A549 (cell line): ENCODE measurements at regions not wholly inside any gene's neighbourhood (a gene's known extent, or its start where the extent isn't known, plus 50 kb on each side); places are given as distances from the start of the nearest gene placed in this dataset.

Source experiments
- ATAC-seq, 2 experiments: fragments of 200-7000 bp in 1 of 2; fragments of >200 bp in 1 of 2; cut with Nextera tagmentation in 1 of 2; cut with Tn5 transposase in 1 of 2; 3 replicates each; pipeline versions ENCODE4 v1.8.0 to v1.9.1; 2018 to 2020; ENCODE audit warnings: mild to moderate bottlenecking in 1 of 2, moderate library complexity in 1 of 2
- CTCF ChIA-PET: fragments of 300-600 bp; sonication (Branson Sonifier 250); formaldehyde crosslinking; extraction: SDS; loops from one replicate; lab custom pipeline; 2021; ENCODE audit warnings: antibody characterized with exemption, inconsistent platforms; lab: Yijun Ruan, JAX
- POLR2A ChIA-PET: fragments of 350-600 bp; formaldehyde crosslinking; extraction: SDS; loops from one replicate; lab custom pipeline; 2021; ENCODE audit warnings: antibody characterized with exemption, inconsistent platforms; lab: Yijun Ruan, JAX
- DNase-seq, 2 experiments: peaks; one replicate each; pipeline versions ENCODE4 v3.0.0 to v3.0.0-alpha.2; 2011 to 2016; ENCODE audit warnings: low read depth in 1 of 2, low spot score in 1 of 2
- FAIRE-seq: peaks from 2 replicates; lab custom pipeline; 2011; peaks lifted over from hg19 to GRCh38; lab: Jason Lieb, UNC
- H3K27ac ChIP-seq, 2 experiments: fragments of >200 bp; sonication (Bioruptor Twin); formaldehyde crosslinking; 3 replicates each; pipeline ENCODE4 v1.5.1; 2016 to 2017
- H3K4me1 ChIP-seq: fragments of >200 bp; sonication (Bioruptor Twin); formaldehyde crosslinking; 3 replicates; pipeline ENCODE4 v1.6.1; 2016
- H3K4me2 ChIP-seq: fragments of >200 bp; sonication (Bioruptor Twin); formaldehyde crosslinking; 3 replicates; pipeline ENCODE4 v1.6.1; 2016
- H3K4me3 ChIP-seq: fragments of >200 bp; sonication (Bioruptor Twin); formaldehyde crosslinking; 3 replicates; pipeline ENCODE4 v1.5.1; 2016
- H3K9me3 ChIP-seq: fragments of >200 bp; sonication (Bioruptor Twin); formaldehyde crosslinking; 3 replicates; pipeline ENCODE4 v1.6.1; 2016
- ATOH8 ChIP-seq: fragments of 250-450 bp; sonication (Bioruptor Pico); IDR thresholded peaks from 2 replicates; pipeline ENCODE4 v1.5.0; 2020; ENCODE audit warnings: low read depth, mild to moderate bottlenecking, moderate library complexity
- BHLHE40 ChIP-seq: IDR thresholded peaks from 2 replicates; pipeline ENCODE4 v1.6.1; 2012; ENCODE audit warnings: low read depth, low read length, inconsistent platforms
- CEBPB ChIP-seq, 2 experiments: fragments of >200 bp in 1 of 2; sonication (Bioruptor Twin) in 1 of 2; formaldehyde crosslinking in 1 of 2; IDR thresholded peaks; 2 replicates each; pipeline ENCODE4 v1.6.1; 2012 to 2016
- CHD2 ChIP-seq: fragments of 150-350 bp; IDR thresholded peaks from 2 replicates; pipeline ENCODE4 v1.6.1; 2014; ENCODE audit warnings: low read length; ENCODE audit not compliant: partially characterized antibody
- EHMT2 ChIP-seq: fragments of 200-600 bp; sonication (generic); IDR thresholded peaks from 2 replicates; pipeline ENCODE4 v1.6.1; 2016; ENCODE audit warnings: antibody characterized with exemption, low read depth, mild to moderate bottlenecking, moderate library complexity
- ELK1 ChIP-seq: fragments of 150-350 bp; IDR thresholded peaks from 2 replicates; pipeline ENCODE4 v1.6.1; 2014; ENCODE audit warnings: low read depth, mild to moderate bottlenecking, low read length
- EP300 ChIP-seq, 2 experiments: fragments of >200 bp; sonication (Bioruptor Twin); formaldehyde crosslinking; IDR thresholded peaks; 2 replicates in 1 of 2; 3 replicates in 1 of 2; pipeline ENCODE4 v1.6.1; 2016 to 2017
- ESRRA ChIP-seq: fragments of 150-350 bp; IDR thresholded peaks from 2 replicates; pipeline ENCODE4 v1.6.1; 2014; ENCODE audit warnings: mild to moderate bottlenecking, low read length, borderline replicate concordance
- FOXS1 ChIP-seq: fragments of 250-450 bp; sonication (Bioruptor Pico); IDR thresholded peaks from 2 replicates; pipeline ENCODE4 v1.5.0; 2020; ENCODE audit warnings: mild to moderate bottlenecking, moderate library complexity
- GATA3 ChIP-seq: IDR thresholded peaks from 2 replicates; pipeline ENCODE4 v1.6.1; 2012; ENCODE audit warnings: borderline replicate concordance
- HEYL ChIP-seq: fragments of 250-450 bp; sonication (Bioruptor Pico); IDR thresholded peaks from 2 replicates; pipeline ENCODE4 v1.8.0; 2021; ENCODE audit warnings: mild to moderate bottlenecking, moderate library complexity
- HMGXB4 ChIP-seq: fragments of 250-450 bp; sonication (Bioruptor Pico); IDR thresholded peaks from 2 replicates; pipeline ENCODE4 v1.5.0; 2021; ENCODE audit warnings: mild to moderate bottlenecking, moderate library complexity, borderline replicate concordance
- HOXB13 ChIP-seq: fragments of 250-450 bp; sonication (Bioruptor Pico); IDR thresholded peaks from 2 replicates; pipeline ENCODE4 v1.5.0; 2020; ENCODE audit warnings: low read depth, mild to moderate bottlenecking, moderate library complexity
- HOXB5 ChIP-seq: fragments of 250-450 bp; sonication (Bioruptor Pico); IDR thresholded peaks from 2 replicates; pipeline ENCODE4 v1.5.0; 2020; ENCODE audit warnings: mild to moderate bottlenecking, moderate library complexity
- JUNB ChIP-seq: fragments of >200 bp; sonication (Bioruptor Twin); formaldehyde crosslinking; IDR thresholded peaks from 2 replicates; pipeline ENCODE4 v1.6.1; 2016
- KDM1A ChIP-seq: fragments of 200-600 bp; sonication (generic); IDR thresholded peaks from 2 replicates; pipeline ENCODE4 v1.6.1; 2016; ENCODE audit warnings: low read depth, mild to moderate bottlenecking
- KDM5A ChIP-seq: fragments of 200-600 bp; sonication (generic); IDR thresholded peaks from 2 replicates; pipeline ENCODE4 v1.6.1; 2016; ENCODE audit warnings: antibody characterized with exemption, mild to moderate bottlenecking
- MAFK ChIP-seq: fragments of 450-650 bp; IDR thresholded peaks from 2 replicates; pipeline ENCODE4 v1.6.1; 2014; ENCODE audit not compliant: partially characterized antibody
- MAX ChIP-seq: IDR thresholded peaks from 2 replicates; pipeline ENCODE4 v1.6.1; 2012
- MAZ ChIP-seq: fragments of 150-350 bp; IDR thresholded peaks from 2 replicates; pipeline ENCODE4 v1.6.1; 2014; ENCODE audit warnings: antibody characterized with exemption, low read depth, low read length, borderline replicate concordance
- NR3C1 ChIP-seq: fragments of >200 bp; sonication (Bioruptor Twin); formaldehyde crosslinking; IDR thresholded peaks from 3 replicates; pipeline ENCODE4 v1.6.1; 2017
- PHF8 ChIP-seq: fragments of 200-600 bp; sonication (generic); IDR thresholded peaks from 2 replicates; pipeline ENCODE4 v1.6.1; 2016; ENCODE audit warnings: low read depth, mild to moderate bottlenecking, antibody characterized with exemption, moderate library complexity, borderline replicate concordance
- POLR2AphosphoS2 ChIP-seq: conservative IDR thresholded peaks from 2 replicates; pipeline ENCODE4 v1.6.1; 2012; ENCODE audit warnings: low read length, improper control_type of control experiment, inconsistent platforms
- RCOR1 ChIP-seq: fragments of 150-350 bp; IDR thresholded peaks from 2 replicates; pipeline ENCODE4 v1.6.1; 2014; ENCODE audit warnings: antibody characterized with exemption, low read length, low read depth
- REST ChIP-seq: fragments of 200-600 bp; sonication (generic); IDR thresholded peaks from 2 replicates; pipeline ENCODE4 v1.6.1; 2016; ENCODE audit warnings: antibody characterized with exemption, mild to moderate bottlenecking, moderate library complexity
- ZSCAN20 ChIP-seq: fragments of 250-450 bp; sonication (Bioruptor Pico); IDR thresholded peaks from 2 replicates; pipeline ENCODE4 v1.8.0; 2022; ENCODE audit warnings: mild to moderate bottlenecking, moderate library complexity
- WGBS: methylation state at CpG from one replicate; pipeline ENCODE4 v1.1.6; 2017; ENCODE audit errors: missing lambda C conversion rate; 5-methylcytosine and 5-hydroxymethylcytosine counted together

- FAIRE-seq (no peak), ATAC-seq (no peak), DNase-seq (no peak)
- Histone ChIP-seq H3K4me3 (no peak overlapping the region), H3K4me2 (no peak overlapping the region), H3K4me1 (no peaks in the 10 kb centered on the region), H3K9me3 (no peaks in the 10 kb centered on the region), H3K27ac (no peak overlapping the region)
- 8% methylated on average over 2 of the region's 2 CpGs for WGBS
- ChIA-PET POLR2A (no interaction called here), CTCF (no interaction called here)
- no peak for TF ChIP-seq KDM1A
- no peak for TF ChIP-seq POLR2AphosphoS2
- no peak for TF ChIP-seq ELK1
- no peak for TF ChIP-seq MAZ
- TF ChIP-seq MAX = no peak
- no peak for TF ChIP-seq HOXB13 (CRISPR knock-in tag)
- TF ChIP-seq KDM5A = no peak
- no peak for TF ChIP-seq HEYL (CRISPR knock-in tag)
- TF ChIP-seq MAFK = no peak
- TF ChIP-seq CHD2 = no peak
These were observed 764.7 kb downstream of the BCL11B start for GRCh38 chr14:98507264-98507663.

- Histone ChIP-seq H3K4me1 (no peaks in the 10 kb centered on the region), H3K4me3 (no peak overlapping the region), H3K9me3 (no peaks in the 10 kb centered on the region), H3K4me2 (no peak overlapping the region), H3K27ac (no peak overlapping the region)
- no peak for TF ChIP-seq FOXS1 (CRISPR knock-in tag)
- TF ChIP-seq ATOH8 (CRISPR knock-in tag) = no peak
- TF ChIP-seq ESRRA = no peak
- TF ChIP-seq ZSCAN20 (CRISPR knock-in tag) = no peak
- TF ChIP-seq HMGXB4 (CRISPR knock-in tag) = no peak
- no peak for TF ChIP-seq HOXB13 (CRISPR knock-in tag)
- TF ChIP-seq EP300 (IDR thresholded peaks at IDR 0.05) = no peak
- no peak for TF ChIP-seq REST
- no peak for TF ChIP-seq PHF8
- TF ChIP-seq BHLHE40 = no peak
- TF ChIP-seq GATA3 = no peak
- TF ChIP-seq NR3C1 = no peak
- TF ChIP-seq EHMT2 = no peak
- no peak for TF ChIP-seq HOXB5 (CRISPR knock-in tag)
- TF ChIP-seq CEBPB (IDR thresholded peaks at IDR 0.05) = no peak
- no peak for TF ChIP-seq HEYL (CRISPR knock-in tag)
- TF ChIP-seq RCOR1 = no peak
- TF ChIP-seq JUNB = no peak
- TF ChIP-seq MAX = no peak
- 0% methylated on average over 3 of the region's 3 CpGs for WGBS
- DNase-seq (no peak), FAIRE-seq (no peak), ATAC-seq (no peak)
- ChIA-PET CTCF (no interaction called here), POLR2A (no interaction called here)
These were observed 761.6 kb downstream of the BCL11B start for GRCh38 chr14:98510392-98510791.
